ENCODE measurements at regions not wholly inside any gene's neighbourhood (a gene's known extent, or its start where the extent isn't known, plus 50 kb on each side); places are given as distances from the start of the nearest gene placed in this dataset.

- Histone ChIP-seq H3K4me3 (ENCODE audit: low read depth, low read length, poor library complexity, severe bottlenecking) (no peak overlapping the region), H3K4me2 (ENCODE audit: low read length) (no peak overlapping the region), H3K36me3 (ENCODE audit: insufficient read depth, low read length) (no peaks in the 10 kb centered on the region), H3K9me2 (ENCODE audit: low read depth, low read length) (no peaks in the 10 kb centered on the region), H3K27me3 (ENCODE audit: insufficient read depth, low read length) (no peaks in the 10 kb centered on the region; the same call in 1 of the 2 replicates), H3K9ac (ENCODE audit: low read length) (no peak overlapping the region), H3K4me1 (ENCODE audit: insufficient read depth, low read length, severe bottlenecking) (no peaks in the 10 kb centered on the region), H3K9me3 (ENCODE audit: low read length) (no peaks in the 10 kb centered on the region), H3F3A (ENCODE audit: insufficient read depth, low read length) (no peaks in the 10 kb centered on the region), H4K20me1 (ENCODE audit: insufficient read depth, low read length) (no peaks in the 10 kb centered on the region), H3K79me2 (ENCODE audit: insufficient read depth, low read length) (no peaks in the 10 kb centered on the region), H3K27ac (ENCODE audit: low read depth, low read length, poor library complexity, severe bottlenecking) (no peak overlapping the region), H2AFZ (ENCODE audit: low read length) (no peak overlapping the region)
- no peak for TF ChIP-seq CTCF (IDR thresholded peaks at IDR 0.05; ENCODE audit: low read length)
- no peak for TF ChIP-seq EZH2 (IDR thresholded peaks at IDR 0.05; ENCODE audit: borderline replicate concordance, low read length)
Observed at GRCh38 chr10:121112579-121113384, 261.6 kb downstream of the WDR11 start.

GRCh38 chr10:121113385-121113696, 262.2 kb downstream of the WDR11 start:
- Histone ChIP-seq H3K79me2 (ENCODE audit: insufficient read depth, low read length) (no peaks in the 10 kb centered on the region), H3K36me3 (ENCODE audit: insufficient read depth, low read length) (no peaks in the 10 kb centered on the region), H3K9me2 (ENCODE audit: low read depth, low read length) (no peaks in the 10 kb centered on the region), H3K4me2 (ENCODE audit: low read length) (no peak overlapping the region), H3K9ac (ENCODE audit: low read length) (no peak overlapping the region), H4K20me1 (ENCODE audit: insufficient read depth, low read length) (no peaks in the 10 kb centered on the region), H3F3A (ENCODE audit: insufficient read depth, low read length) (no peaks in the 10 kb centered on the region), H3K4me1 (ENCODE audit: insufficient read depth, low read length, severe bottlenecking) (no peaks in the 10 kb centered on the region), H3K27ac (ENCODE audit: low read depth, low read length, poor library complexity, severe bottlenecking) (no peak overlapping the region), H3K27me3 (ENCODE audit: insufficient read depth, low read length) (no peaks in the 10 kb centered on the region; the same call in 1 of the 2 replicates), H3K4me3 (ENCODE audit: low read depth, low read length, poor library complexity, severe bottlenecking) (no peak overlapping the region), H3K9me3 (ENCODE audit: low read length) (no peaks in the 10 kb centered on the region), H2AFZ (ENCODE audit: low read length) (no peak overlapping the region)
- no peak for TF ChIP-seq EZH2 (IDR thresholded peaks at IDR 0.05; ENCODE audit: borderline replicate concordance, low read length)
- no peak for TF ChIP-seq CTCF (IDR thresholded peaks at IDR 0.05; ENCODE audit: low read length)

GRCh38 chr10:121113911-121114310, 262.7 kb downstream of the WDR11 start:
- no peak overlapping the region for H2AFZ ChIP-seq (ENCODE audit: low read length)
- H3K27ac ChIP-seq (ENCODE audit: low read depth, low read length, poor library complexity, severe bottlenecking) = no peak overlapping the region
- TF ChIP-seq CTCF (IDR thresholded peaks at IDR 0.05; ENCODE audit: low read length) (no peak), EZH2 (IDR thresholded peaks at IDR 0.05; ENCODE audit: borderline replicate concordance, low read length) (no peak)
- no peaks in the 10 kb centered on the region for H3K4me1 ChIP-seq (ENCODE audit: insufficient read depth, low read length, severe bottlenecking)
- H3K9me3 ChIP-seq (ENCODE audit: low read length) = no peaks in the 10 kb centered on the region
- no peaks in the 10 kb centered on the region; the same call in 1 of the 2 replicates for H3K27me3 ChIP-seq (ENCODE audit: insufficient read depth, low read length)
- H3K36me3 ChIP-seq (ENCODE audit: insufficient read depth, low read length) = no peaks in the 10 kb centered on the region
- no peak overlapping the region for H3K9ac ChIP-seq (ENCODE audit: low read length)
- no peaks in the 10 kb centered on the region for H4K20me1 ChIP-seq (ENCODE audit: insufficient read depth, low read length)
- H3F3A ChIP-seq (ENCODE audit: insufficient read depth, low read length) = no peaks in the 10 kb centered on the region
- no peaks in the 10 kb centered on the region for H3K9me2 ChIP-seq (ENCODE audit: low read depth, low read length)
- H3K4me2 ChIP-seq (ENCODE audit: low read length) = no peak overlapping the region
- no peaks in the 10 kb centered on the region for H3K79me2 ChIP-seq (ENCODE audit: insufficient read depth, low read length)
- H3K4me3 ChIP-seq (ENCODE audit: low read depth, low read length, poor library complexity, severe bottlenecking) = no peak overlapping the region
